PC-3 (cell line): ENCODE measurements at regions not wholly inside any gene's neighbourhood (a gene's known extent, or its start where the extent isn't known, plus 50 kb on each side); places are given as distances from the start of the nearest gene placed in this dataset.

ENCODE experiments used
- ATAC-seq: fragments of 200-7000 bp; cut with Tn5 transposase; 2 replicates; pipeline ENCODE4 v1.9.1; 2020; ENCODE audit warnings: mild to moderate bottlenecking, moderate library complexity
- BruUV-seq: library from RNA; stranded (reverse); fragments of 400-500 nt; replicated peaks from 2 replicates; lab custom pipeline; 2021; lab: Mats Ljungman, UMichigan
- CTCF ChIA-PET: fragments of 300-600 bp; sonication (Branson Sonifier 250); formaldehyde crosslinking; loops from one replicate; lab custom pipeline; 2022; ENCODE audit warnings: antibody characterized with exemption; lab: Charles Lee
- POLR2A ChIA-PET: fragments of 300-600 bp; sonication (Branson Sonifier 250); formaldehyde crosslinking; loops from one replicate; lab custom pipeline; 2022; ENCODE audit warnings: antibody characterized with exemption; ENCODE audit not compliant: unreplicated experiment; lab: Charles Lee
- DNase-seq: peaks from one replicate; pipeline ENCODE4 v3.0.0-alpha.2; 2015
- H2AFZ ChIP-seq: fragments of 300-600 bp; sonication (generic); 2 replicates; pipeline ENCODE4 v1.6.0; 2016; ENCODE audit warnings: antibody characterized with exemption, low read length
- H3F3A ChIP-seq: fragments of 300-600 bp; sonication (generic); one replicate; pipeline ENCODE4 v1.6.0; 2017; ENCODE audit warnings: antibody characterized with exemption, low read length, control low read depth, mild to moderate bottlenecking; ENCODE audit not compliant: unreplicated experiment
- H3K27ac ChIP-seq: fragments of 300-600 bp; sonication (generic); 2 replicates; pipeline ENCODE4 v1.5.1; 2016; ENCODE audit warnings: mild to moderate bottlenecking, low read length
- H3K27me3 ChIP-seq: fragments of 300-600 bp; sonication (generic); 2 replicates; pipeline ENCODE4 v1.6.1; 2016; ENCODE audit warnings: low read length, mixed read lengths
- H3K36me3 ChIP-seq: fragments of 300-600 bp; sonication (generic); 2 replicates; pipeline ENCODE4 v1.6.1; 2016; ENCODE audit warnings: low read depth, mixed run types, low read length, mixed read lengths
- H3K4me1 ChIP-seq: fragments of 300-600 bp; sonication (generic); 2 replicates; pipeline ENCODE4 v1.5.1; 2016; ENCODE audit warnings: low read length; ENCODE audit not compliant: insufficient read depth
- H3K4me2 ChIP-seq: fragments of 300-600 bp; sonication (generic); 2 replicates; pipeline ENCODE4 v1.6.0; 2016; ENCODE audit warnings: low read length
- H3K4me3 ChIP-seq: fragments of 300-600 bp; sonication (generic); 2 replicates; pipeline ENCODE4 v1.5.1; 2016; ENCODE audit warnings: mild to moderate bottlenecking, low read length, mixed read lengths
- H3K79me2 ChIP-seq: fragments of 300-600 bp; sonication (generic); 2 replicates; pipeline ENCODE4 v1.6.1; 2017; ENCODE audit warnings: low read length, mixed read lengths
- H3K9ac ChIP-seq: fragments of 300-600 bp; sonication (generic); 2 replicates; pipeline ENCODE4 v1.6.0; 2016; ENCODE audit warnings: mild to moderate bottlenecking, low read length
- H3K9me2 ChIP-seq: fragments of 300-600 bp; sonication (generic); replicated peaks from 2 replicates; pipeline ENCODE4 v1.6.1; 2016; ENCODE audit warnings: mixed run types, low read length, mixed read lengths
- H3K9me3 ChIP-seq: fragments of 300-600 bp; sonication (generic); 2 replicates; pipeline ENCODE4 v1.6.1; 2016; ENCODE audit warnings: low read length, mixed read lengths
- H4K20me1 ChIP-seq: fragments of 300-600 bp; sonication (generic); 2 replicates; pipeline ENCODE4 v1.6.1; 2016; ENCODE audit warnings: low read length, mixed read lengths
- EZH2 ChIP-seq: fragments of 300-600 bp; sonication (generic); IDR thresholded peaks from one replicate; pipeline ENCODE4 v1.6.1; 2017; ENCODE audit warnings: antibody characterized with exemption, mild to moderate bottlenecking, low read length; ENCODE audit not compliant: unreplicated experiment
- EZH2phosphoT487 ChIP-seq: fragments of 300-600 bp; sonication (generic); IDR thresholded peaks from 2 replicates; pipeline ENCODE4 v1.6.1; 2018; ENCODE audit warnings: mild to moderate bottlenecking, antibody characterized with exemption, low read length, borderline replicate concordance
- intact Hi-C: fragments of 100-400 bp; cut with micrococcal nuclease; formaldehyde crosslinking; loops from 2 replicates; pipeline ENCODE4 v1.9.0; 2023
- TF ChIP-seq, protein P1 (sequence below): fragments of 300-600 bp; sonication (generic); conservative IDR thresholded peaks from 2 replicates; pipeline ENCODE4 v1.5.1; 2017; ENCODE audit warnings: antibody characterized with exemption, low read depth, mild to moderate bottlenecking, low read length

DNA sequence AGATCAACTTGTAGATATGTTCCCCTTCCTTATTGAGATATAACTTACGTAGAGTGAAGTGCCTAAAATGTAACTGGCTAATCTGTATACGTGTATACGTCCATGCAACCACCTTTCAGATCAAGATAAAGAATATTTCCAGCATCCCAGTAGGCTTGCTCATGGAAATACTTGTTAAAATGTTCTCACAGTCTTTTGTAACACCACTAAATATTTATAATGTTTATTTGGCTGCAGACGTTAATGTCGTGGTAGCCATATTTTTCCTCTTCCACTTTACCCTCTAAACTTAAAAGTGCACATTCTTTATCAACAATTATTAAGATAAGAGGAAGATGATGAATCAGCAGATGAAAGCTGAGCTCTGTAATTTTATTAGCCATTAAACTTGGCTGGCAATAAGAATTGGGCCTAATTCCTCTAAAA, 447.4 kb downstream of the AEBP2 start:
- Histone ChIP-seq H3K4me2 (no peak overlapping the region), H3K4me1 (no peaks in the 10 kb centered on the region), H3K9me2 (no peaks in the 10 kb centered on the region), H3K9ac (no peak overlapping the region), H3K27ac (no peak overlapping the region), H3K9me3 (no peaks in the 10 kb centered on the region), H3K36me3 (no peaks in the 10 kb centered on the region), H3K27me3 (peaks cover 33% of the 10 kb centered on the region; the same call in 1 of the 2 replicates), H3K79me2 (no peaks in the 10 kb centered on the region), H3K4me3 (no peak overlapping the region), H4K20me1 (no peaks in the 10 kb centered on the region), H3F3A (no peaks in the 10 kb centered on the region), H2AFZ (no peak overlapping the region)
- ChIA-PET CTCF (no interaction called here), POLR2A (no interaction called here)
- ATAC-seq (no peak), DNase-seq (no peak)
- no TSS peak for BruUV-seq
- intact Hi-C loops, result no loop called here
- TF ChIP-seq, protein P1, sequence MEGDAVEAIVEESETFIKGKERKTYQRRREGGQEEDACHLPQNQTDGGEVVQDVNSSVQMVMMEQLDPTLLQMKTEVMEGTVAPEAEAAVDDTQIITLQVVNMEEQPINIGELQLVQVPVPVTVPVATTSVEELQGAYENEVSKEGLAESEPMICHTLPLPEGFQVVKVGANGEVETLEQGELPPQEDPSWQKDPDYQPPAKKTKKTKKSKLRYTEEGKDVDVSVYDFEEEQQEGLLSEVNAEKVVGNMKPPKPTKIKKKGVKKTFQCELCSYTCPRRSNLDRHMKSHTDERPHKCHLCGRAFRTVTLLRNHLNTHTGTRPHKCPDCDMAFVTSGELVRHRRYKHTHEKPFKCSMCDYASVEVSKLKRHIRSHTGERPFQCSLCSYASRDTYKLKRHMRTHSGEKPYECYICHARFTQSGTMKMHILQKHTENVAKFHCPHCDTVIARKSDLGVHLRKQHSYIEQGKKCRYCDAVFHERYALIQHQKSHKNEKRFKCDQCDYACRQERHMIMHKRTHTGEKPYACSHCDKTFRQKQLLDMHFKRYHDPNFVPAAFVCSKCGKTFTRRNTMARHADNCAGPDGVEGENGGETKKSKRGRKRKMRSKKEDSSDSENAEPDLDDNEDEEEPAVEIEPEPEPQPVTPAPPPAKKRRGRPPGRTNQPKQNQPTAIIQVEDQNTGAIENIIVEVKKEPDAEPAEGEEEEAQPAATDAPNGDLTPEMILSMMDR, result no peak
- TF ChIP-seq EZH2, result no peak
- TF ChIP-seq EZH2phosphoT487, result no peak

DNA sequence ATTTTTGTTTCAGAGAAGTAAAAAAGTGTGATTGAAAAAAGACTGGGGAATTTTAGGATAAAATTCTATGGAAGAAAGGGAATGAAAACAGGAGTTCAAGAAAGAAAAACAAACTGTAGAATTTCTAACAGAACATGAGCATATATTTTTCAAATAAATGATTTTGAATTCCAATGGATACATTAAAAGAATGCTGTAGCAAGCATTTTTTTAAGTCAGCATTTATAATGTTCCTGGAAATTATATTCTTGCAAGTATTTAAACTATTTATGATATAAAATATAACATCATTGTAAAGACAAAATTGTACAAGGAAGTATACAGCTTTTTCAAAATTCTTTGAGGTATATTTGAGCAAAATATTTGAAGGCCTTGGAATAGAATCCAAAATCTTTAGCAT, 450.7 kb downstream of the AEBP2 start:
- ChIA-PET POLR2A (no interaction called here), CTCF (no interaction called here)
- Histone ChIP-seq H3K9me2 (no peaks in the 10 kb centered on the region), H3K27ac (no peak overlapping the region), H3K79me2 (no peaks in the 10 kb centered on the region), H3K4me3 (no peak overlapping the region), H3K9ac (no peak overlapping the region), H3F3A (no peaks in the 10 kb centered on the region), H3K27me3 (peaks cover 18% of the 10 kb centered on the region; the same call in 1 of the 2 replicates), H2AFZ (no peak overlapping the region), H3K4me2 (no peak overlapping the region), H3K9me3 (no peaks in the 10 kb centered on the region), H3K36me3 (no peaks in the 10 kb centered on the region), H3K4me1 (no peaks in the 10 kb centered on the region), H4K20me1 (no peaks in the 10 kb centered on the region)
- DNase-seq (no peak), ATAC-seq (no peak)
- BruUV-seq, result no TSS peak
- intact Hi-C loops, result no loop called here
- TF ChIP-seq, protein P1, result no peak
- TF ChIP-seq EZH2 (no peak), EZH2phosphoT487 (no peak)

DNA sequence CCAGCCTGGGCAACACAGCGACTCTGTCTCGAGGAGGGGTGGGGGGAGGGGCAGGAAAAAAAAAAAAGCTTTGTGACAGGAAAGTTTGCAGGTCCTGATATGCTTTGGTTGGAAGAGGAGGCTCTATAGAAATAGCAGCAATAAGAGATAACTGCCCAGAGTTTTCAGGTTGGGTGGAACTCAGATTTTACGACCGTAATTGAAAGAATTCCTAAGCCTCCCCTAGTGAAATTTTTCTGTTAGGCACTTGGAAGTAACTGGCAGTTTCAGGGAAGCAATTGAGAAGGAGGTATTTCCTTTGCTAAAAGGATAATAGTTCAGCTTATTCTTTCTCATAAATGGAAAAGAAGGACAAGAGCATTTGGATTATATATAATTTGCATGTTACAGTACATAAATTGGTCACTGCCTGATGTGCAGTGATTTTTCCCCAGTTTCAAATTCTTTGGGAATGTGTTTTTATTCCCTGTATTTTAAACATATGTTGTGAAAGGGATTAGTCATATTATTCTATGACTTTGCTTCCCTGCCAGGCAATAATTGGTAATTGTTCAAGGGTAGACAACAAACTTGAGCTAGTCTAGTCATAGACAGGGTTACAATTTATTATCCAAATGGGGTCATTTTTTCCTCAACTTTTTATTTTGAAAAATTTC, 452.8 kb downstream of the AEBP2 start:
- no peak overlapping the region for H3K9ac ChIP-seq

More for the DNA sequence above, 452.8 kb downstream of the AEBP2 start:
- H3K27me3 ChIP-seq, result 0 out of 2 replicates have a peak, but pooled peaks cover 11% of the 10 kb centered on the region
- no peak overlapping the region for H3K4me2 ChIP-seq
- no peak overlapping the region for H2AFZ ChIP-seq
- no peak overlapping the region for H3K27ac ChIP-seq
- no peaks in the 10 kb centered on the region for H3K9me2 ChIP-seq
- TF ChIP-seq, protein P1, result no peak
- TF ChIP-seq EZH2phosphoT487 (no peak), EZH2 (no peak)
- intact Hi-C loops, result no loop called here
- CTCF ChIA-PET, result no interaction called here
- no peaks in the 10 kb centered on the region for H4K20me1 ChIP-seq
- H3K36me3 ChIP-seq, result no peaks in the 10 kb centered on the region
- ATAC-seq, result no peak
- POLR2A ChIA-PET, result no interaction called here
- H3K79me2 ChIP-seq, result no peaks in the 10 kb centered on the region
- DNase-seq, result no peak
- no peaks in the 10 kb centered on the region for H3F3A ChIP-seq
- BruUV-seq, result no TSS peak
- H3K4me3 ChIP-seq, result no peak overlapping the region
- no peaks in the 10 kb centered on the region for H3K9me3 ChIP-seq
- no peaks in the 10 kb centered on the region for H3K4me1 ChIP-seq
